Right lobe of liver (tissue), 4 donors: ENCODE measurements at regions not wholly inside any gene's neighbourhood (a gene's known extent, or its start where the extent isn't known, plus 50 kb on each side); places are given as distances from the start of the nearest gene placed in this dataset.

ENCODE experiments used
- CTCF ChIP-seq, 4 donors: fragments of 200-600 bp in 3 of 4; fragments of 450-650 bp in 1 of 4; IDR thresholded peaks; one replicate each; pipeline versions ENCODE4 v1.5.1 to v1.8.0; 2016 to 2022; ENCODE audit warnings: antibody characterized with exemption in 4 of 4, mild to moderate bottlenecking in 2 of 4
- POLR2A ChIP-seq: fragments of 450-650 bp; IDR thresholded peaks from one replicate; pipeline ENCODE4 v1.6.1; 2017; ENCODE audit warnings: antibody characterized with exemption, mild to moderate bottlenecking
- donor health status: DM: no; HTN: no; CAD: no.
- donor health status: DM: no; HTN: no; CAD: no.
- donor health status: DM: no; HTN: yes; CAD: no.

- no peak for TF ChIP-seq POLR2A
- TF ChIP-seq CTCF (IDR thresholded peaks at IDR 0.05), result no peak
These were observed 119.1 kb downstream of the MN1 start for GRCh38 chr22:27682437-27682836.
